ENCODE measurements at regions not wholly inside any gene's neighbourhood (a gene's known extent, or its start where the extent isn't known, plus 50 kb on each side); places are given as distances from the start of the nearest gene placed in this dataset.

GRCh38 chr6:146944077-146944476, 260.1 kb upstream of the STXBP5 start:
- TF ChIP-seq TCF7L2 (IDR thresholded peaks at IDR 0.05; ENCODE audit: low read depth, low read length) (no peak), YY1 (IDR thresholded peaks at IDR 0.05; ENCODE audit: insufficient read depth, insufficient replicate concordance, low read depth, low read length) (no peak)
- TF ChIP-seq, protein P1, sequence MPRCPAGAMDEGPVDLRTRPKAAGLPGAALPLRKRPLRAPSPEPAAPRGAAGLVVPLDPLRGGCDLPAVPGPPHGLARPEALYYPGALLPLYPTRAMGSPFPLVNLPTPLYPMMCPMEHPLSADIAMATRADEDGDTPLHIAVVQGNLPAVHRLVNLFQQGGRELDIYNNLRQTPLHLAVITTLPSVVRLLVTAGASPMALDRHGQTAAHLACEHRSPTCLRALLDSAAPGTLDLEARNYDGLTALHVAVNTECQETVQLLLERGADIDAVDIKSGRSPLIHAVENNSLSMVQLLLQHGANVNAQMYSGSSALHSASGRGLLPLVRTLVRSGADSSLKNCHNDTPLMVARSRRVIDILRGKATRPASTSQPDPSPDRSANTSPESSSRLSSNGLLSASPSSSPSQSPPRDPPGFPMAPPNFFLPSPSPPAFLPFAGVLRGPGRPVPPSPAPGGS (CRISPR knock-in tag; IDR thresholded peaks at IDR 0.05) = no peak
